GM23248 (cell line): ENCODE measurements at regions not wholly inside any gene's neighbourhood (a gene's known extent, or its start where the extent isn't known, plus 50 kb on each side); places are given as distances from the start of the nearest gene placed in this dataset.

Experiments
- DNase-seq: peaks from one replicate; pipeline ENCODE4 v3.0.0-alpha.2; 2015
- H2AFZ ChIP-seq: fragments of 200-600 bp; sonication (generic); 2 replicates; pipeline ENCODE4 v1.6.1; 2016; ENCODE audit warnings: antibody characterized with exemption
- H3F3A ChIP-seq: fragments of 200-600 bp; sonication (generic); 2 replicates; pipeline ENCODE4 v1.6.1; 2016; ENCODE audit warnings: mild to moderate bottlenecking, antibody characterized with exemption, mixed run types; ENCODE audit not compliant: insufficient read depth
- H3K27ac ChIP-seq: fragments of 200-600 bp; sonication (generic); 2 replicates; pipeline ENCODE4 v1.5.1; 2016; ENCODE audit warnings: mild to moderate bottlenecking
- H3K27me3 ChIP-seq: fragments of 200-600 bp; sonication (generic); replicated peaks from 2 replicates; pipeline ENCODE4 v1.6.1; 2016; ENCODE audit warnings: mild to moderate bottlenecking; ENCODE audit not compliant: insufficient read depth
- H3K36me3 ChIP-seq: fragments of 200-600 bp; sonication (generic); 2 replicates; pipeline ENCODE4 v1.6.1; 2016; ENCODE audit warnings: low read depth, mild to moderate bottlenecking
- H3K4me1 ChIP-seq: fragments of 200-600 bp; sonication (generic); 2 replicates; pipeline ENCODE4 v1.6.1; 2016; ENCODE audit warnings: mild to moderate bottlenecking; ENCODE audit not compliant: insufficient read depth
- H3K4me2 ChIP-seq: fragments of 200-600 bp; sonication (generic); one replicate; pipeline ENCODE4 v1.6.1; 2016; ENCODE audit warnings: mild to moderate bottlenecking; ENCODE audit not compliant: unreplicated experiment
- H3K4me3 ChIP-seq: fragments of 200-600 bp; sonication (generic); 2 replicates; pipeline ENCODE4 v1.5.1; 2016; ENCODE audit warnings: mild to moderate bottlenecking
- H3K79me2 ChIP-seq: fragments of 200-600 bp; sonication (generic); 2 replicates; pipeline ENCODE4 v1.6.1; 2016; ENCODE audit warnings: mild to moderate bottlenecking; ENCODE audit not compliant: insufficient read depth
- H3K9ac ChIP-seq: fragments of 200-600 bp; sonication (generic); 2 replicates; pipeline ENCODE4 v1.6.1; 2016; ENCODE audit warnings: mild to moderate bottlenecking
- H3K9me2 ChIP-seq: fragments of 200-600 bp; sonication (generic); 2 replicates; pipeline ENCODE4 v1.6.1; 2016; ENCODE audit warnings: mixed run types, mild to moderate bottlenecking, moderate library complexity; ENCODE audit not compliant: insufficient read depth
- H3K9me3 ChIP-seq: fragments of 200-600 bp; sonication (generic); one replicate; pipeline ENCODE4 v1.6.1; 2017; ENCODE audit warnings: low read depth
- H4K20me1 ChIP-seq: fragments of 200-600 bp; sonication (generic); 2 replicates; pipeline ENCODE4 v1.6.0; 2016; ENCODE audit not compliant: insufficient read depth
- EZH2 ChIP-seq: fragments of 200-600 bp; sonication (generic); IDR thresholded peaks from 2 replicates; pipeline ENCODE4 v1.6.1; 2018; ENCODE audit warnings: antibody characterized with exemption, mild to moderate bottlenecking; ENCODE audit not compliant: insufficient read depth, poor library complexity, severe bottlenecking
- EZH2phosphoT487 ChIP-seq: fragments of 200-600 bp; sonication (generic); IDR thresholded peaks from 2 replicates; pipeline ENCODE4 v1.6.1; 2018; ENCODE audit warnings: antibody characterized with exemption, moderate library complexity, mild to moderate bottlenecking, low read depth; ENCODE audit not compliant: insufficient read depth
- WGBS, 2 experiments: methylation state at CpG; one replicate each; pipeline ENCODE4 v1.1.6; 2015 to 2017; ENCODE audit warnings: low lambda C conversion rate in 2 of 2, low coverage in 1 of 2; ENCODE audit errors: missing lambda C conversion rate in 2 of 2; 5-methylcytosine and 5-hydroxymethylcytosine counted together
- in situ Hi-C: fragments of 300-500 bp; cut with MboI; formaldehyde crosslinking; loops from 2 replicates; pipeline ENCODE4 v1.15.0; 2020

GRCh38 chr10:86595496-86595895, 58.9 kb upstream of the OPN4 start:
- Histone ChIP-seq H3K9ac (no peak overlapping the region), H3K9me2 (no peaks in the 10 kb centered on the region), H3F3A (no peaks in the 10 kb centered on the region), H3K9me3 (no peaks in the 10 kb centered on the region), H3K4me3 (no peak overlapping the region), H3K27ac (no peak overlapping the region), H3K27me3 (no peaks in the 10 kb centered on the region), H2AFZ (no peak overlapping the region), H3K4me2 (no peak overlapping the region), H3K36me3 (no peaks in the 10 kb centered on the region), H4K20me1 (no peaks in the 10 kb centered on the region), H3K4me1 (peaks cover 7% of the 10 kb centered on the region; the same call in 1 of the 2 replicates), H3K79me2 (no peaks in the 10 kb centered on the region)
- in situ Hi-C loops, result no loop called here
- no peak for DNase-seq
- TF ChIP-seq EZH2phosphoT487 (no peak), EZH2 (no peak)
- 92 to 94% methylated on average over 5 of the region's 5 CpGs for WGBS, 2 experiments

DNA sequence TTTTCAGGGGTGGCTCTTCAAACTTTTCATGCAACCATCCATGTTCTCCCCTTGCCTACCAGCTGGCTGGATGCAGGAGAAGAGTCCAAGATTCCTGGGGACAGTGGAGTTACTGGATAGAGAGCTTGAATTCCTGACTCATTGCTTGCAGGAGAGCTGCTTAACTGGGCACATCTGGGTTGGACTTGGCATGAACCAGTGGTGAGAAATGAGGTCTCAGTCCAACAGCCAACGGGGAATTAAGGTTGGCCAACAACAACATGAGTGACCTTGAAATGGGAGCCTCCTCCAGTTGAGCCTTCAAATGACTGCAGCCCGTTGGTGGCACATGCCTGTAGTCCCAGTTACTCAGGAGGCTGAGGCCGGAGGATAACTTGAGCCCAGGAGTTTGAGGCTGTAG, 58.1 kb upstream of the OPN4 start:
- Histone ChIP-seq H3F3A (no peaks in the 10 kb centered on the region), H2AFZ (no peak overlapping the region), H3K36me3 (no peaks in the 10 kb centered on the region), H3K27me3 (no peaks in the 10 kb centered on the region; the same call in 1 of the 2 replicates), H3K9me2 (no peaks in the 10 kb centered on the region), H3K4me1 (peaks cover 8% of the 10 kb centered on the region; the same call in 1 of the 2 replicates), H3K4me3 (no peak overlapping the region), H4K20me1 (no peaks in the 10 kb centered on the region), H3K9me3 (no peaks in the 10 kb centered on the region), H3K27ac (no peak overlapping the region), H3K79me2 (no peaks in the 10 kb centered on the region), H3K4me2 (no peak overlapping the region), H3K9ac (no peak overlapping the region)
- in situ Hi-C loops, result no loop called here
- WGBS, 2 experiments, result 70 to 71% methylated on average over 3 of the region's 3 CpGs
- peak; percentile 42 for DNase-seq
- no peak for TF ChIP-seq EZH2
- no peak for TF ChIP-seq EZH2phosphoT487

GRCh38 chr10:86597306-86597705, 57.0 kb upstream of the OPN4 start:
- Histone ChIP-seq H3K36me3 (no peaks in the 10 kb centered on the region), H3K27ac (no peak overlapping the region), H3K4me2 (no peak overlapping the region), H3K27me3 (peaks cover under 1% of the 10 kb centered on the region; the same call in 1 of the 2 replicates), H3K4me3 (no peak overlapping the region), H3K9me3 (no peaks in the 10 kb centered on the region), H3K9me2 (no peaks in the 10 kb centered on the region), H4K20me1 (no peaks in the 10 kb centered on the region), H3F3A (no peaks in the 10 kb centered on the region), H3K4me1 (peaks cover 8% of the 10 kb centered on the region; the same call in 1 of the 2 replicates), H3K79me2 (no peaks in the 10 kb centered on the region), H3K9ac (no peak overlapping the region), H2AFZ (no peak overlapping the region)
- no peak for DNase-seq
- no peak for TF ChIP-seq EZH2
- TF ChIP-seq EZH2phosphoT487, result no peak
- in situ Hi-C loops, result no loop called here
- WGBS, 2 experiments, result 80 to 86% methylated on average over 15 of the region's 15 CpGs

DNA sequence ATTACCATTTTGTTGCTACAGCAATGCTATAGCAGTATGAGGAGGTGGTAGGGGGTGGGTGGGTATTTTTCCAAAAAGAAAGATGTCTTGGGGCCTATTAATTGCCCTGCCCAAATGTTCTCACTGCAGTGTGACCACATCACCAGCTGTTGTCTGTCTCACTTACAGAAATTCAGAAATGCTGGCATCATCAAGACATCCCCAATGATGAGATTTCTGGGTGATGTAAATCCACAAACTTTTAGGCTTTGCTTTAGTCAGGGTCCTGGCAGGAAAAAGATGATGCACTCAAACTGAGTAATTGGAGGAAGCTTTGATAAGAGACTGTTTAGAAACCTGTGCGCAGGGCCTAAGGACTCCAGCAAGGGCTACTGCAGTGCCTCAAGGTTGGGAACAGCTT, 56.2 kb upstream of the OPN4 start:
- Histone ChIP-seq H3K36me3 (no peaks in the 10 kb centered on the region), H3K79me2 (no peaks in the 10 kb centered on the region), H4K20me1 (no peaks in the 10 kb centered on the region), H3K4me2 (no peak overlapping the region), H3K4me3 (no peak overlapping the region), H2AFZ (no peak overlapping the region), H3K9ac (no peak overlapping the region), H3K9me2 (no peaks in the 10 kb centered on the region), H3K27me3 (peaks cover 3% of the 10 kb centered on the region; the same call in 1 of the 2 replicates), H3F3A (no peaks in the 10 kb centered on the region), H3K4me1 (peaks cover 8% of the 10 kb centered on the region; the same call in 1 of the 2 replicates), H3K9me3 (no peaks in the 10 kb centered on the region), H3K27ac (no peak overlapping the region)
- in situ Hi-C loops, result no loop called here
- 93 to 100% methylated on average over 1 of the region's 1 CpG for WGBS, 2 experiments
- DNase-seq, result peak; percentile 49
- no peak for TF ChIP-seq EZH2phosphoT487
- no peak for TF ChIP-seq EZH2

DNA sequence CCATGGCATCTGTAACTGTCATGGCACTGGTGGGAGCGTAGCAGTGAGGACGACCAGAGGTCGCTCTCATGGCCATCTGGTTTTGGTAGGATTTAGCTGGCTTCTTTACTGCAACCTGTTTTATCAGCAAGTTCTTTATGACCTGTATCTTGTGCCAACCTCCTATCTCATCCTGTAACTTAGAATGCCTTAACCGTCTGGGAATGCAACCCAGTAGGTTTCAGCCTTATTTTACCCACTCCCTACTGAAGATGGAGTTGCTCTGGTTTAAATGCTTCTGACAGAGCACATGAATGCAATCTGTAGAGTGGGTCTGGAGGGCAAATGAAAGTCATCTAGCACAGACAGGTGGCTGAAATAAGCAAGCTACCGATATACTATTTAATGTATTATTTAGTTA, 55.3 kb upstream of the OPN4 start:
- DNase-seq, result no peak
- no peaks in the 10 kb centered on the region for H3K36me3 ChIP-seq
- H3K79me2 ChIP-seq, result no peaks in the 10 kb centered on the region
- no peak overlapping the region for H3K4me2 ChIP-seq
- no peak overlapping the region for H3K4me3 ChIP-seq
- H2AFZ ChIP-seq, result no peak overlapping the region
- in situ Hi-C loops, result no loop called here
- H3K27ac ChIP-seq, result no peak overlapping the region
- H3K9me3 ChIP-seq, result no peaks in the 10 kb centered on the region
- H3K9ac ChIP-seq, result no peak overlapping the region
- no peak for TF ChIP-seq EZH2
- no peak for TF ChIP-seq EZH2phosphoT487
- 72 to 73% methylated on average over 5 of the region's 5 CpGs for WGBS, 2 experiments
- H3K27me3 ChIP-seq, result peaks cover 3% of the 10 kb centered on the region; the same call in 1 of the 2 replicates
- H3F3A ChIP-seq, result no peaks in the 10 kb centered on the region
- H3K4me1 ChIP-seq, result peaks cover 8% of the 10 kb centered on the region; the same call in 1 of the 2 replicates
- no peaks in the 10 kb centered on the region for H3K9me2 ChIP-seq
- no peaks in the 10 kb centered on the region for H4K20me1 ChIP-seq
